ENCODE measurements at regions not wholly inside any gene's neighbourhood (a gene's known extent, or its start where the extent isn't known, plus 50 kb on each side); places are given as distances from the start of the nearest gene placed in this dataset.

GRCh38 chr20:17014217-17014616 lies 212.6 kb upstream of the PCSK2 start:
- Mint-ChIP-seq H3K9me3 (ENCODE audit: unreplicated experiment) (no peaks in the 10 kb centered on the region), H3K27me3 (ENCODE audit: unreplicated experiment) (no peaks in the 10 kb centered on the region), H3K4me1 (ENCODE audit: low read depth, unreplicated experiment) (no peaks in the 10 kb centered on the region), H3K27ac (ENCODE audit: unreplicated experiment) (no peak overlapping the region), H3K4me3 (ENCODE audit: unreplicated experiment) (no peak overlapping the region), H3K36me3 (ENCODE audit: unreplicated experiment) (no peaks in the 10 kb centered on the region)
- peak; percentile 34 for DNase-seq
- TF ChIP-seq CTCF (IDR thresholded peaks at IDR 0.05; ENCODE audit: partially characterized antibody, unreplicated experiment): no peak

- Mint-ChIP-seq H3K4me3 (ENCODE audit: unreplicated experiment) (no peak overlapping the region), H3K36me3 (ENCODE audit: unreplicated experiment) (no peaks in the 10 kb centered on the region), H3K27me3 (ENCODE audit: unreplicated experiment) (no peaks in the 10 kb centered on the region), H3K9me3 (ENCODE audit: unreplicated experiment) (no peaks in the 10 kb centered on the region), H3K4me1 (ENCODE audit: low read depth, unreplicated experiment) (no peaks in the 10 kb centered on the region), H3K27ac (ENCODE audit: unreplicated experiment) (no peak overlapping the region)
- no peak for DNase-seq
- no peak for TF ChIP-seq CTCF (IDR thresholded peaks at IDR 0.05; ENCODE audit: partially characterized antibody, unreplicated experiment)
These were observed 212.0 kb upstream of the PCSK2 start for GRCh38 chr20:17014756-17015366.

- no peak for TF ChIP-seq CTCF (IDR thresholded peaks at IDR 0.05; ENCODE audit: partially characterized antibody, unreplicated experiment)
- DNase-seq: no peak
- H3K36me3 Mint-ChIP-seq (ENCODE audit: unreplicated experiment): no peaks in the 10 kb centered on the region
- no peaks in the 10 kb centered on the region for H3K27me3 Mint-ChIP-seq (ENCODE audit: unreplicated experiment)
- no peak overlapping the region for H3K27ac Mint-ChIP-seq (ENCODE audit: unreplicated experiment)
- H3K9me3 Mint-ChIP-seq (ENCODE audit: unreplicated experiment): no peaks in the 10 kb centered on the region
- no peaks in the 10 kb centered on the region for H3K4me1 Mint-ChIP-seq (ENCODE audit: low read depth, unreplicated experiment)
- no peak overlapping the region for H3K4me3 Mint-ChIP-seq (ENCODE audit: unreplicated experiment)
These were observed 209.6 kb upstream of the PCSK2 start for GRCh38 chr20:17017232-17017631.

GRCh38 chr20:17021481-17021880 lies 205.4 kb upstream of the PCSK2 start:
- Mint-ChIP-seq H3K36me3 (ENCODE audit: unreplicated experiment) (no peaks in the 10 kb centered on the region), H3K27me3 (ENCODE audit: unreplicated experiment) (no peaks in the 10 kb centered on the region), H3K4me3 (ENCODE audit: unreplicated experiment) (no peak overlapping the region), H3K4me1 (ENCODE audit: low read depth, unreplicated experiment) (peaks cover 2% of the 10 kb centered on the region), H3K9me3 (ENCODE audit: unreplicated experiment) (no peaks in the 10 kb centered on the region), H3K27ac (ENCODE audit: unreplicated experiment) (no peak overlapping the region)
- TF ChIP-seq CTCF (IDR thresholded peaks at IDR 0.05; ENCODE audit: partially characterized antibody, unreplicated experiment): no peak
- no peak for DNase-seq

GRCh38 chr20:17023036-17023435 lies 203.8 kb upstream of the PCSK2 start:
- Mint-ChIP-seq H3K36me3 (ENCODE audit: unreplicated experiment) (no peaks in the 10 kb centered on the region), H3K4me1 (ENCODE audit: low read depth, unreplicated experiment) (peaks cover 2% of the 10 kb centered on the region), H3K27me3 (ENCODE audit: unreplicated experiment) (no peaks in the 10 kb centered on the region), H3K4me3 (ENCODE audit: unreplicated experiment) (no peak overlapping the region), H3K9me3 (ENCODE audit: unreplicated experiment) (no peaks in the 10 kb centered on the region), H3K27ac (ENCODE audit: unreplicated experiment) (no peak overlapping the region)
- no peak for TF ChIP-seq CTCF (IDR thresholded peaks at IDR 0.05; ENCODE audit: partially characterized antibody, unreplicated experiment)
- DNase-seq: no peak
